Body of pancreas (tissue), 4 donors: ENCODE measurements at regions not wholly inside any gene's neighbourhood (a gene's known extent, or its start where the extent isn't known, plus 50 kb on each side); places are given as distances from the start of the nearest gene placed in this dataset.

Source experiments
- CTCF ChIP-seq, 7 experiments: fragments of 450-650 bp in 4 of 7; fragments of 200-600 bp in 3 of 7; sonication (generic) in 3 of 7; IDR thresholded peaks; one replicate each; pipeline ENCODE4 v1.5.1; 2016 to 2019; ENCODE audit warnings: antibody characterized with exemption in 7 of 7
- POLR2A ChIP-seq, 3 donors: fragments of 450-650 bp; IDR thresholded peaks; one replicate each; pipeline ENCODE4 v1.6.1; 2016; ENCODE audit warnings: antibody characterized with exemption in 3 of 3, mild to moderate bottlenecking in 2 of 3

GRCh38 chr1:53378932-53379661 is 51.2 kb upstream of the LRP8 start:
- TF ChIP-seq CTCF (IDR thresholded peaks at IDR 0.05) (no peak), POLR2A (IDR thresholded peaks at IDR 0.05) (no peak)
